Ishikawa (cell line): ENCODE measurements at regions not wholly inside any gene's neighbourhood (a gene's known extent, or its start where the extent isn't known, plus 50 kb on each side); places are given as distances from the start of the nearest gene placed in this dataset.

ENCODE experiments used
- CEBPB ChIP-seq: IDR thresholded peaks from 2 replicates; pipeline ENCODE4 v1.6.1; 2012
- CREB1 ChIP-seq: IDR thresholded peaks from 2 replicates; pipeline ENCODE4 v1.6.1; 2012; ENCODE audit warnings: low read depth
- EGR1 ChIP-seq: IDR thresholded peaks from 2 replicates; pipeline ENCODE4 v1.6.1; 2012
- EP300 ChIP-seq: IDR thresholded peaks from 2 replicates; pipeline ENCODE4 v1.6.1; 2012; ENCODE audit warnings: borderline replicate concordance
- FOXM1 ChIP-seq: IDR thresholded peaks from 2 replicates; pipeline ENCODE4 v1.6.1; 2012; ENCODE audit warnings: low read depth, borderline replicate concordance
- NFIC ChIP-seq: IDR thresholded peaks from 2 replicates; pipeline ENCODE4 v1.6.1; 2012
- RAD21 ChIP-seq: IDR thresholded peaks from 2 replicates; pipeline ENCODE4 v1.6.1; 2012; ENCODE audit warnings: low read depth
- TAF1 ChIP-seq: IDR thresholded peaks from 2 replicates; pipeline ENCODE4 v1.6.1; 2012; ENCODE audit warnings: low read depth, mild to moderate bottlenecking
- TCF12 ChIP-seq: IDR thresholded peaks from 2 replicates; pipeline ENCODE4 v1.6.1; 2012; ENCODE audit warnings: low read depth
- TEAD4 ChIP-seq: IDR thresholded peaks from 2 replicates; pipeline ENCODE4 v1.6.1; 2012
- YY1 ChIP-seq: IDR thresholded peaks from 2 replicates; pipeline ENCODE4 v1.6.1; 2012; ENCODE audit warnings: low read depth
- ZBTB7A ChIP-seq: IDR thresholded peaks from 2 replicates; pipeline ENCODE4 v1.6.1; 2012; ENCODE audit warnings: low read depth
- TF ChIP-seq, protein P1 (sequence below): IDR thresholded peaks from 2 replicates; pipeline ENCODE4 v1.6.1; 2012; ENCODE audit warnings: low read depth, mild to moderate bottlenecking
- TF ChIP-seq, protein P2 (sequence below): IDR thresholded peaks from 2 replicates; pipeline ENCODE4 v1.6.1; 2012
- TF ChIP-seq, protein P3 (sequence below): IDR thresholded peaks from 2 replicates; pipeline ENCODE4 v1.6.1; 2012

DNA sequence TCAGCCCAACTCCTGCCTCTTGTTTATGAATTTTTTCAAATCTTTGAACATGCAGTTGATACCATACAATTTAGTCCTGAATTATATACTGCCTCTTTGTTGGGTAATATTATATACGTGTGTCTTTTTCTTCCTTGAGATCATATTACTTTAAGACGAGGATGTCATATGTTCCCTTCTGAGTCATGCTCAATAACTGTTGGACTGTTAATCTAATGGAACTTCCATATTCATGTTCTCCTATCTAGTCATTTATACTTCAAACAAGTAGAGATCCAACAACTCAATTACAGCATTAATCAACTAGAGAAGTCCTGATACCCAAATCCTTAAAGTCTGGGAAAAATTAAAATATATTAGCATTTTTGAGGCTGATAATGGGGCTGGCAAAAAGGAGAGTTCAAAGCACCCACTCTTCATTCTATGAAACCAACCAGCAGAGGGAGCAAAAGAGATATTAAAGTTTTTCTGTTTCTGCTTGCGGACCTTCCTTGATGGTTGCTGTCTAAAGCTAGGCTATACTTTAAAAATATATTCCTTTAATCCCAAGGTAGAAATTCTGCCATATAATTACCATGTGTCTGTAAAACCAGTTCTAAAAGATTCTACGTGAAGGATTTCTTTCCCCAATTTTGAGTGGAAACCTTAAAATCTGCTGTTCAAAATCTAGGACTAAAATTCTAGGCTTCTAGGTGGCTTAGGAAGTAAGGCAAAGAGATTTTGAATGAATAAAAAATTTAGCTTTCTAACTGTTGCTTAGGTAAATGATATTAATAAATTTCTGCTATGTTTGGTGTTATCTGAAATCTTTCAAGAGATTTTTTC lies 498.9 kb downstream of the BCKDHB start:
- TF ChIP-seq, protein P1, sequence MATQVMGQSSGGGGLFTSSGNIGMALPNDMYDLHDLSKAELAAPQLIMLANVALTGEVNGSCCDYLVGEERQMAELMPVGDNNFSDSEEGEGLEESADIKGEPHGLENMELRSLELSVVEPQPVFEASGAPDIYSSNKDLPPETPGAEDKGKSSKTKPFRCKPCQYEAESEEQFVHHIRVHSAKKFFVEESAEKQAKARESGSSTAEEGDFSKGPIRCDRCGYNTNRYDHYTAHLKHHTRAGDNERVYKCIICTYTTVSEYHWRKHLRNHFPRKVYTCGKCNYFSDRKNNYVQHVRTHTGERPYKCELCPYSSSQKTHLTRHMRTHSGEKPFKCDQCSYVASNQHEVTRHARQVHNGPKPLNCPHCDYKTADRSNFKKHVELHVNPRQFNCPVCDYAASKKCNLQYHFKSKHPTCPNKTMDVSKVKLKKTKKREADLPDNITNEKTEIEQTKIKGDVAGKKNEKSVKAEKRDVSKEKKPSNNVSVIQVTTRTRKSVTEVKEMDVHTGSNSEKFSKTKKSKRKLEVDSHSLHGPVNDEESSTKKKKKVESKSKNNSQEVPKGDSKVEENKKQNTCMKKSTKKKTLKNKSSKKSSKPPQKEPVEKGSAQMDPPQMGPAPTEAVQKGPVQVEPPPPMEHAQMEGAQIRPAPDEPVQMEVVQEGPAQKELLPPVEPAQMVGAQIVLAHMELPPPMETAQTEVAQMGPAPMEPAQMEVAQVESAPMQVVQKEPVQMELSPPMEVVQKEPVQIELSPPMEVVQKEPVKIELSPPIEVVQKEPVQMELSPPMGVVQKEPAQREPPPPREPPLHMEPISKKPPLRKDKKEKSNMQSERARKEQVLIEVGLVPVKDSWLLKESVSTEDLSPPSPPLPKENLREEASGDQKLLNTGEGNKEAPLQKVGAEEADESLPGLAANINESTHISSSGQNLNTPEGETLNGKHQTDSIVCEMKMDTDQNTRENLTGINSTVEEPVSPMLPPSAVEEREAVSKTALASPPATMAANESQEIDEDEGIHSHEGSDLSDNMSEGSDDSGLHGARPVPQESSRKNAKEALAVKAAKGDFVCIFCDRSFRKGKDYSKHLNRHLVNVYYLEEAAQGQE, result no peak
- no peak for TF ChIP-seq ZBTB7A
- TF ChIP-seq TAF1, result no peak
- TF ChIP-seq RAD21, result peak; percentile 71

DNA sequence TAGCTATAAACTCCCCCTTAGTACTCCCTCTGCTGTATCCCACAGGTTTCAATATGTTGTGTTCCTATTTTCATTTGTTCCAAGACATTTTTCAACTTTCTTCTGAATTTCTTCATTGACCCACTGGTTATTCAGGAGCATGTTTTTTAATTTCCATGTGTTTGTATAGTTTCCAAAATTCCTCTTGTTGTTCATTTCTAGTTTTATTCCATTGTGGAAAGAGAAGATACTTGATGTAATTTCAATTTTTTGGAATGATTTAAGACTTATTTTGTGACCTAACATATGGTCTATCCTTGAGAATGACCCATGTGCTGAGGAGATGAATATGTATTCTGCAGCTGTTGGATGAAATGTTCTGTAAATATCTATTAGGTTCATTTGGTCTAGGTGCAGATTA lies 497.2 kb downstream of the BCKDHB start:
- TF ChIP-seq RAD21 (no peak), ZBTB7A (no peak), CEBPB (no peak), EP300 (no peak), FOXM1 (no peak), YY1 (no peak), TCF12 (no peak), NFIC (no peak)
- TF ChIP-seq, protein P2, sequence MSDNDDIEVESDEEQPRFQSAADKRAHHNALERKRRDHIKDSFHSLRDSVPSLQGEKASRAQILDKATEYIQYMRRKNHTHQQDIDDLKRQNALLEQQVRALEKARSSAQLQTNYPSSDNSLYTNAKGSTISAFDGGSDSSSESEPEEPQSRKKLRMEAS, result no peak
- TF ChIP-seq, protein P3, sequence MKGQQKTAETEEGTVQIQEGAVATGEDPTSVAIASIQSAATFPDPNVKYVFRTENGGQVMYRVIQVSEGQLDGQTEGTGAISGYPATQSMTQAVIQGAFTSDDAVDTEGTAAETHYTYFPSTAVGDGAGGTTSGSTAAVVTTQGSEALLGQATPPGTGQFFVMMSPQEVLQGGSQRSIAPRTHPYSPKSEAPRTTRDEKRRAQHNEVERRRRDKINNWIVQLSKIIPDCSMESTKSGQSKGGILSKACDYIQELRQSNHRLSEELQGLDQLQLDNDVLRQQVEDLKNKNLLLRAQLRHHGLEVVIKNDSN, result no peak

DNA sequence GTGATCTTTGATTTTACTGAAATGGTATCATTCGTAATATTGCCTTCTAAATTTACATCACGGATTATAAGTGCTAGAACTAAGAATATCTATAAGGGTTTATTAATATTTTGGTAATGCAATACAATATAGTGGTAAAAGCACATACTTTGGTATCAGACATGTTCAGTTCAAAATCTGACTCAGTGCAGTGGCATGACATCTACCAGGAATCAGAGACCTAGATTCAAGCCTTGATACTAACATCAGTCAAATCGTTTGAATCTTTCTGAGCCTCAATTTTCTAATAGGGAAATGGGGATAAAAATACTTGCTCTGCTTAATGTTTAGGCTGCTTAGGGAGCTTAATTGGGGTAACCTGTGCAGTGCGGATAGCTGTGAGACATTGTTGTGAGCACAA lies 488.0 kb downstream of the BCKDHB start:
- no peak for TF ChIP-seq CEBPB
- no peak for TF ChIP-seq YY1
- no peak for TF ChIP-seq ZBTB7A
- no peak for TF ChIP-seq TCF12
- TF ChIP-seq TEAD4, result no peak
- TF ChIP-seq, protein P2, result no peak
- TF ChIP-seq TAF1, result no peak
- no peak for TF ChIP-seq FOXM1

DNA sequence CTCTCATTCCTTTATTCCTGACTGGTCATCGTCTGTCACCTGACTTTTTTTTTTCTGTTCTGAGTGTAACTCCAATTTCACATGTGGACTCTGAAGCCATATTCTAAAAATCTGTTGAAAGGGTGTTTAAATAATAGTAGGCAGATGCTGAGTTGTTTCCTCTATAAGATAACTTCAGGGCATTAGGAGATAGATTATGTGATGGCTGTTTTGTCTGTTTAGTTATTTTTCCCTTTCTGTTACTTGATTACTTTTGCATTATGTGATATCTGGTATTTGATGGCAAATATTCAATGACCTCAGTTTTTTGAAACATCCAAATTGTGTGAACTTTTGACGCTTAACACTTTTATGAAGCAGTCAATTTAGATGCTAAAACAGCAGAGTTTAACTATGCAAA lies 486.0 kb downstream of the BCKDHB start:
- no peak for TF ChIP-seq EGR1
- no peak for TF ChIP-seq RAD21
- no peak for TF ChIP-seq NFIC
- TF ChIP-seq, protein P2, result no peak
- TF ChIP-seq, protein P3, result no peak
- TF ChIP-seq ZBTB7A, result no peak
- TF ChIP-seq YY1, result no peak
- TF ChIP-seq TCF12, result no peak
- TF ChIP-seq TAF1, result no peak
- TF ChIP-seq, protein P1, result no peak

DNA sequence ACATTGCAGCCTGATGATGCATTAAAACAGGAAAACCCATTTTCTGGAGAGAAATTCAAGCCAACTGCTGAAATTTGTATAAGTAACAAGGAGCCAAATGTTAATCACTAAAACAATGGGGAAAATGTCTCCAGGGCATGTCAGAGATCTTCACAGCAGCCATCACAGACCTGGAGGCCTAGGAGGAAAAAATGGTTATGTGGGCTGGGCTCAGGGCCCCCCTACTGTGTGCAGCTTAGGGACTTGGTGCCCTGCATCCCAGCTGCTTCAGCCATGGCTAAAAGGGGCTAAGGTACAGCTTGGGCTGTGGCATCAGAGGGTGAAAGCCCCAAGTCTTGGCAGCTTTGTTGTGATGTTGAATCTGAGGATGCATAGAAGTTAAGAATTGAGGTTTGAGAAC lies 479.8 kb downstream of the BCKDHB start:
- TF ChIP-seq CREB1 (no peak), CEBPB (no peak), ZBTB7A (no peak), TEAD4 (no peak), TCF12 (no peak), EGR1 (no peak)
- TF ChIP-seq, protein P2, result no peak
